ENCODE measurements at regions not wholly inside any gene's neighbourhood (a gene's known extent, or its start where the extent isn't known, plus 50 kb on each side); places are given as distances from the start of the nearest gene placed in this dataset.
A peak's percentile ranks its signal among the peaks of the same experiment; 100 is the strongest.

DNA sequence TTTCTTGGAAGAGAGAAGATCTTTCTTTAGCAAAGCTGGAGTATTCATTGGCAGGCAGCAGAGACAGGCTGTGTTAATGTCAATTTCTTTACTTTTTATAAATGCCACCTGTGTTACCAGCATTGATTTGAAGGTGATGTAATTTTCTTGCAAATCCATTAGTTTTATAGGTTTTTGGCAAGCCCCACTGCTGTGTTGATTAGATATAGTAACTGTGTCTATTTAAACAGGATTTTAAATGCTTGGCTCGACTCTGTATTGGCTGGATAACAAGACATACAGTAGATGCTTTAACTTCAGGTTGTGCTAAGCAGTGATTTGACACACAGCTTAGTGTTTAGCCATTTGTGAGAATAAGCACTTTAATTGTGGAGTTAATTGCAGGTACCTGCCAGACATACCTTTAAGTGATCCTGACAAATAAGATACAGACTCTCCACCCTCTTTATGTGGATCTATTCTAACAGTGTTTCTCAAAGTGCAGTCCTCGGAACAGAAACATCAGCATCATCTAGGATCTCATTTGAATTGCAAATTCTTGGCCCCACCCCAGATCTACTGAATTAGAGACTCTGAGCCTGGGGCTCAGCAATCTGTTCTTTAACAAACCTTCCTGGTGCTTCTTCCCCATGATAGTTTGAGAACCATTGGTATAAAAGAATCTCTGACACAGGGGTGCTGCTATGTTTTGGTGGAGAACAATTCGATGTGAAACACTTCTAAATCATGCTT is 397.5 kb downstream of the HDGFL1 start:
- H3K4me3 ChIP-seq (ENCODE audit: low read depth, low read length) = no peak overlapping the region
- TF ChIP-seq, protein P1, sequence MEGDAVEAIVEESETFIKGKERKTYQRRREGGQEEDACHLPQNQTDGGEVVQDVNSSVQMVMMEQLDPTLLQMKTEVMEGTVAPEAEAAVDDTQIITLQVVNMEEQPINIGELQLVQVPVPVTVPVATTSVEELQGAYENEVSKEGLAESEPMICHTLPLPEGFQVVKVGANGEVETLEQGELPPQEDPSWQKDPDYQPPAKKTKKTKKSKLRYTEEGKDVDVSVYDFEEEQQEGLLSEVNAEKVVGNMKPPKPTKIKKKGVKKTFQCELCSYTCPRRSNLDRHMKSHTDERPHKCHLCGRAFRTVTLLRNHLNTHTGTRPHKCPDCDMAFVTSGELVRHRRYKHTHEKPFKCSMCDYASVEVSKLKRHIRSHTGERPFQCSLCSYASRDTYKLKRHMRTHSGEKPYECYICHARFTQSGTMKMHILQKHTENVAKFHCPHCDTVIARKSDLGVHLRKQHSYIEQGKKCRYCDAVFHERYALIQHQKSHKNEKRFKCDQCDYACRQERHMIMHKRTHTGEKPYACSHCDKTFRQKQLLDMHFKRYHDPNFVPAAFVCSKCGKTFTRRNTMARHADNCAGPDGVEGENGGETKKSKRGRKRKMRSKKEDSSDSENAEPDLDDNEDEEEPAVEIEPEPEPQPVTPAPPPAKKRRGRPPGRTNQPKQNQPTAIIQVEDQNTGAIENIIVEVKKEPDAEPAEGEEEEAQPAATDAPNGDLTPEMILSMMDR (IDR thresholded peaks at IDR 0.05; ENCODE audit: low read depth, low read length, missing control alignments) = no peak
- H3K36me3 ChIP-seq (replicated peaks) = no peaks in the 10 kb centered on the region
- H3K27me3 ChIP-seq (replicated peaks) = no peaks in the 10 kb centered on the region
- in situ Hi-C loops (cut with HindIII; ENCODE audit: low pct_ligation_motif_present, low sequenced_read_pairs) = no loop called here
- no peak for DNase-seq
- no peak overlapping the region for H3K27ac ChIP-seq

DNA sequence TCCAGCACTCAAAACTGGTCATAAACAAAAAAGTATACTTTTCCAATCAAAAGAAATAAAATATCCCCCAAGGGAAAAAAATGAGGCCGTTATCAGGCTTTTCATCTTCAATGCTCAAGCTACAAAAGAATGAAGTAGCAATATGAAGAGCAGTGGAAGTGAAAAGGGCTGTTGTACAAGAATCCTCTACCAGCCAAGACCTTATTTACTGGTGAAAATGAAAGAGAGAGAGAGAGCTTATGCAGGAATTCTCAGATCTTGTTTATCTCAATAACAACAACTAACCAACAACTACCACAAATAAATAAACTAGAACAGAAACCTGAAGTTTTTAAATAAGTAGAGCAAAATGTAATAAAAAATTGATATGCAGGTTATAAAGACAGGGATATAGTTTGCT is 400.6 kb downstream of the HDGFL1 start:
- in situ Hi-C loops (cut with HindIII; ENCODE audit: low pct_ligation_motif_present, low sequenced_read_pairs) = no loop called here

DNA sequence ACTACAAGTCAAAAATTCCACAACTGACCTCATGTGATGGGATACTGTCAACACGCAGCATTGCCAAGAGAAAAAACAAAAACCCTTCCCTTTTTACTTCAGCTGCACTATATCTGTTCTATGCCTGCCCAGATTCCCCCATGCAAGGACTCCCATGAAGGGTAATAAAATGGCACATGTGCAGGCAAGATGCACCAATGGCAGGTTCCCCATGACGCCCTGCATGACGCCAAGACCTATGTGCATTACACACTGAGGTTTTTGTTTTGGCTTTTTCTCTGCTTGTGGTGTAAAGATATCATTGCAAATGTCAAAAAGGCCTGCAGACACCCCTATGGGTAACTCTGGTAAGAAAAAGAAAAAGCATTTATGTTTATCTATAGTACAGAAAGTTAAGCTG is 403.4 kb downstream of the HDGFL1 start:
- H3K36me3 ChIP-seq (replicated peaks) = no peaks in the 10 kb centered on the region
- no peaks in the 10 kb centered on the region for H3K27me3 ChIP-seq (replicated peaks)
- TF ChIP-seq, protein P1 (IDR thresholded peaks at IDR 0.05; ENCODE audit: low read depth, low read length, missing control alignments) = no peak
- H3K4me3 ChIP-seq (ENCODE audit: low read depth, low read length) = no peak overlapping the region
- in situ Hi-C loops (cut with HindIII; ENCODE audit: low pct_ligation_motif_present, low sequenced_read_pairs) = no loop called here
- H3K27ac ChIP-seq = no peak overlapping the region
- DNase-seq = no peak

More for the DNA sequence above, 400.6 kb downstream of the HDGFL1 start:
- H3K27ac ChIP-seq = no peak overlapping the region
- no peaks in the 10 kb centered on the region for H3K27me3 ChIP-seq (replicated peaks)
- TF ChIP-seq, protein P1 (IDR thresholded peaks at IDR 0.05; ENCODE audit: low read depth, low read length, missing control alignments) = no peak
- no peak for DNase-seq
- no peak overlapping the region for H3K4me3 ChIP-seq (ENCODE audit: low read depth, low read length)
- no peaks in the 10 kb centered on the region for H3K36me3 ChIP-seq (replicated peaks)

DNA sequence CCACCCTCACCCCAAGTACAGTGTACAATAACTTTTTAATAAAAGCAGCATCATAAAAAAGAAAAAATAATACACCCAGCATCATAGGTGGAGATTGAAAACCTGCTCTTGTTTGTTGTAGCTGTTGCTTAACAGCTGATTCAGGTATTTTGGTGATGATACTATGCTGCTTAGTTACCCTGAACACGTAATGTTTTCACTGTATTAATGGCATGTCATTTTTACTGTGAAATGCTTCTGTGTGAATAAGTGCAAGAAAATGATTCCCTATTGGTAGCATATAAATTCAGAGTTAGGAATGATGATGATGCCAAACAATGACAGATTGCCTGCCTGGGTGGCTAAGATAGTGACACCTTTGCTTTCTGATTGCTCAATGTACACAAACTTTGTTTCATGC is 405.7 kb downstream of the HDGFL1 start:
- TF ChIP-seq, protein P1 (IDR thresholded peaks at IDR 0.05; ENCODE audit: low read depth, low read length, missing control alignments) = no peak
- Histone ChIP-seq H3K36me3 (replicated peaks) (no peaks in the 10 kb centered on the region), H3K27ac (no peak overlapping the region), H3K4me3 (ENCODE audit: low read depth, low read length) (no peak overlapping the region), H3K27me3 (replicated peaks) (no peaks in the 10 kb centered on the region)
- no peak for DNase-seq
- in situ Hi-C loops (cut with HindIII; ENCODE audit: low pct_ligation_motif_present, low sequenced_read_pairs) = no loop called here

DNA sequence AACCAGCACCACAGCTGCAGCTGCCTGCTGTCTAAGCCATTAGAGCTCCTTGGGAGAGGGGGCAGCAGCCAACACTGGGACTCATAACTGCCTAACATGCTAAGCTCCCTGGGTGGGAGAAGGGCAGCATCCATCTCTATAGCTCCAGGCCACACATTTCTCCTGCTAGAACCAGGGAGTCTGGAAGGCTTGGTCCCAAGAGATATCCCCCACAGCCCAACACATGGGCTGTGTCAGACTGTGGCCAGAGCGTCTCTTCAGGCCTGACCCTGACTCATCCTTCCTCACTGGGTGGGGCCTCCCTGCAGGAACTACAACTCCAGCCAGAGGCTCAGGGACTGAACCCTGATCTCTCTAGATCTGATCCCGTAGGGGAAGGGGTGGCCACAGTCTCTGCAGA is 411.1 kb downstream of the HDGFL1 start:
- TF ChIP-seq, protein P1 (IDR thresholded peaks at IDR 0.05; ENCODE audit: low read depth, low read length, missing control alignments) = no peak
- Histone ChIP-seq H3K27me3 (replicated peaks) (no peaks in the 10 kb centered on the region), H3K27ac (no peak overlapping the region), H3K4me3 (ENCODE audit: low read depth, low read length) (no peak overlapping the region), H3K36me3 (replicated peaks) (no peaks in the 10 kb centered on the region)
- DNase-seq = peak; percentile 38
- in situ Hi-C loops (cut with HindIII; ENCODE audit: low pct_ligation_motif_present, low sequenced_read_pairs) = no loop called here
